ENCODE measurements at regions not wholly inside any gene's neighbourhood (a gene's known extent, or its start where the extent isn't known, plus 50 kb on each side); places are given as distances from the start of the nearest gene placed in this dataset.

DNA sequence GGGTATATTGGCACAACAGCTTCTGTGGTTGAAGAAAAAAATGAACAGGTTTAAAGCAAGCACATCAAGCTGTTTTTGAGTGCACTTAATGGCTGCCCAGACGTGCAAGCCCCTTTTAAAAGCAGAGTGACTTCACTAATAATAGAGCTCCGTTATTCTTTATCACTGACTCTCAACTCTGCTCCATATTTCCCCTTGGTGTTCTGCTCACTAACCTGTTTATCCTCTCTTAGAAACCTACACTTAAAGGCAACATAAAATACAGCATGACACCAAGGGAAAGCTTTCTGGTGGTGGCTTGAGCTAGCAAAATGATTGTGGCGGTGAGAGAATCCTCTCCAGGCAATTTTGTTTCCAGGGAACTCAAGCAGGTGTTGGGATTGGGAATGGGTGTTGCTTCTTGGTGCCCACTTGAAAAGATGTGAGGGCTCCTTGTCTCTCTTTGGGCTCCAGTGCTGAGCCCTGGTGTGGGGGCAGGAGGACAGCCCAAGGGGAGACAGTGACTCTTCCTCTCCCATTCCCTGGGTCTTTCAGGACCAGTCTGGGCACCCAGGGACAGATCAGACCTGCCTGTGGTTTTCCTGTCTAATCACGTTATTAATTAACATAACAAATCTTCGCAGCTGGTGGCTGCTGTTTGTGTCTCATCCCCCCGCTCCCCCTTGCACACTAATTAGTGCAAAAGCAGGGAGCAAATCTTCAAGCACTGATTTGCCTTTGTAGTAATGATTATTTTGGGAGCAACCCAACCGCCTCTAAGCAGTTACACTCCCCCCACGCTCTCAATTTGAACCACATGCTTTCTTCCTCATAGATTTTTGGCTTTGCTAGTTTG lies 289.4 kb upstream of the CXCR4 start:
- intact Hi-C loops (cut with micrococcal nuclease) = no loop called here
- H4K20me1 ChIP-seq (ENCODE audit: insufficient read depth, low read length) = no peaks in the 10 kb centered on the region
- peak overlapping the region; percentile 3 for H2AFZ ChIP-seq (ENCODE audit: insufficient read depth, low read depth, low read length, poor library complexity, severe bottlenecking)
- no peaks in the 10 kb centered on the region for H3K4me1 Mint-ChIP-seq
- H3K27ac Mint-ChIP-seq = no peak overlapping the region
- no peaks in the 10 kb centered on the region for H3K36me3 Mint-ChIP-seq
- H3K27me3 ChIP-seq (ENCODE audit: control insufficient read depth in 2 of 2, insufficient read depth in 2 of 2, low read length in 2 of 2) = peaks cover 2 to 10% of the 10 kb centered on the region in 2 donors
- no peaks in the 10 kb centered on the region for H3K36me3 ChIP-seq (replicated peaks in 1 of 2; ENCODE audit: control insufficient read depth in 1 of 2, insufficient read depth in 2 of 2, low read length in 2 of 2)
- no peak overlapping the region for H3K27ac ChIP-seq (ENCODE audit: low read depth in 1 of 2, low read length in 2 of 2)
- no peak for DNase-seq
- peaks cover 14 to 20% (median 15%) of the 10 kb centered on the region in 3 donors for H3K27me3 Mint-ChIP-seq (ENCODE audit: low read depth in 3 of 3)
- H3K9me3 ChIP-seq (replicated peaks in 1 of 2; ENCODE audit: control insufficient read depth in 1 of 2, insufficient read depth in 1 of 2, low read length in 2 of 2) = no peaks in the 10 kb centered on the region
- no peak overlapping the region for H3K4me2 ChIP-seq (replicated peaks; ENCODE audit: extremely low read depth, low read length, poor library complexity, severe bottlenecking)
- WGBS (ENCODE audit: insufficient coverage) = 69% methylated on average over 5 of the region's 8 CpGs
- H3K9ac ChIP-seq (ENCODE audit: insufficient read depth, low read length, poor library complexity, severe bottlenecking) = no peak overlapping the region
- TF ChIP-seq, protein P1, sequence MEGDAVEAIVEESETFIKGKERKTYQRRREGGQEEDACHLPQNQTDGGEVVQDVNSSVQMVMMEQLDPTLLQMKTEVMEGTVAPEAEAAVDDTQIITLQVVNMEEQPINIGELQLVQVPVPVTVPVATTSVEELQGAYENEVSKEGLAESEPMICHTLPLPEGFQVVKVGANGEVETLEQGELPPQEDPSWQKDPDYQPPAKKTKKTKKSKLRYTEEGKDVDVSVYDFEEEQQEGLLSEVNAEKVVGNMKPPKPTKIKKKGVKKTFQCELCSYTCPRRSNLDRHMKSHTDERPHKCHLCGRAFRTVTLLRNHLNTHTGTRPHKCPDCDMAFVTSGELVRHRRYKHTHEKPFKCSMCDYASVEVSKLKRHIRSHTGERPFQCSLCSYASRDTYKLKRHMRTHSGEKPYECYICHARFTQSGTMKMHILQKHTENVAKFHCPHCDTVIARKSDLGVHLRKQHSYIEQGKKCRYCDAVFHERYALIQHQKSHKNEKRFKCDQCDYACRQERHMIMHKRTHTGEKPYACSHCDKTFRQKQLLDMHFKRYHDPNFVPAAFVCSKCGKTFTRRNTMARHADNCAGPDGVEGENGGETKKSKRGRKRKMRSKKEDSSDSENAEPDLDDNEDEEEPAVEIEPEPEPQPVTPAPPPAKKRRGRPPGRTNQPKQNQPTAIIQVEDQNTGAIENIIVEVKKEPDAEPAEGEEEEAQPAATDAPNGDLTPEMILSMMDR (IDR thresholded peaks at IDR 0.05) = no peak
- H3K4me3 Mint-ChIP-seq = no peak overlapping the region
- no peaks in the 10 kb centered on the region for H3K4me1 ChIP-seq (ENCODE audit: control insufficient read depth in 1 of 2, insufficient read depth in 2 of 2, low read length in 2 of 2)
- H3K4me3 ChIP-seq (replicated peaks in 1 of 3; ENCODE audit: low read depth in 2 of 3, low read length in 3 of 3) = no peak overlapping the region
- H3K79me2 ChIP-seq (ENCODE audit: insufficient read depth, low read length) = no peaks in the 10 kb centered on the region
- peaks cover 0 to 4% (median 0%) of the 10 kb centered on the region in 7 donors for H3K9me3 Mint-ChIP-seq

DNA sequence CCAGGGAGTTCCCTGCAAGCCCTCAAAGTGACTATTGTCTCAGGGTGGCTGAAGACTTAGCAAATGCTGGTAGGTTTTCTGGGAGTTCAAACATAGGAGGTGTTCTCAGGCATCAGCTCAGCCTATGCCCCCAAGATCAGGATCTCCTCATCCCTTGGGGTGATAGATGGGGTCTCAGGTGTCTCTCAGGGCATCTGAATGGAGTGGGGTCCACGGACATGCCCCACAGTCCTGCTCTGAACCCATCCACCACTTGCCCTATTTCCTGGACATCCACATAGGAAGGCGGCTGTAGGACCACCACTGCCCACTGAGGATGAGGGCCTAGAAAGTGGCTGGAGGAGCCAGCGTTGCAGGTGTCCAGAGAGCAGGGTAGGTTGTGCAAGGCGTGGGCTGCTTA lies 287.0 kb upstream of the CXCR4 start:
- H3K9me3 Mint-ChIP-seq = peaks cover 0 to 4% (median 0%) of the 10 kb centered on the region in 7 donors
- Histone ChIP-seq H2AFZ (ENCODE audit: insufficient read depth, low read depth, low read length, poor library complexity, severe bottlenecking) (no peak overlapping the region), H3K79me2 (ENCODE audit: insufficient read depth, low read length) (no peaks in the 10 kb centered on the region), H3K9ac (ENCODE audit: insufficient read depth, low read length, poor library complexity, severe bottlenecking) (no peak overlapping the region), H3K27ac (ENCODE audit: low read depth in 1 of 2, low read length in 2 of 2) (no peak overlapping the region), H3K4me1 (ENCODE audit: control insufficient read depth in 1 of 2, insufficient read depth in 2 of 2, low read length in 2 of 2) (no peaks in the 10 kb centered on the region), H3K4me3 (replicated peaks in 1 of 3; ENCODE audit: low read depth in 2 of 3, low read length in 3 of 3) (no peak overlapping the region), H3K4me2 (replicated peaks; ENCODE audit: extremely low read depth, low read length, poor library complexity, severe bottlenecking) (no peak overlapping the region), H3K36me3 (replicated peaks in 1 of 2; ENCODE audit: control insufficient read depth in 1 of 2, insufficient read depth in 2 of 2, low read length in 2 of 2) (no peaks in the 10 kb centered on the region), H3K9me3 (replicated peaks in 1 of 2; ENCODE audit: control insufficient read depth in 1 of 2, insufficient read depth in 1 of 2, low read length in 2 of 2) (no peaks in the 10 kb centered on the region), H4K20me1 (ENCODE audit: insufficient read depth, low read length) (no peaks in the 10 kb centered on the region), H3K27me3 (ENCODE audit: control insufficient read depth in 2 of 2, insufficient read depth in 2 of 2, low read length in 2 of 2) (peaks cover 6 to 10% of the 10 kb centered on the region in 2 donors)
- no peak for DNase-seq
- TF ChIP-seq, protein P1 (IDR thresholded peaks at IDR 0.05) = no peak
- peaks cover 20 to 22% (median 20%) of the 10 kb centered on the region in 3 donors for H3K27me3 Mint-ChIP-seq (ENCODE audit: low read depth in 3 of 3)
- peaks cover 1% of the 10 kb centered on the region for H3K4me1 Mint-ChIP-seq
- H3K27ac Mint-ChIP-seq = no peak overlapping the region
- no peaks in the 10 kb centered on the region for H3K36me3 Mint-ChIP-seq
- intact Hi-C loops (cut with micrococcal nuclease) = no loop called here
- WGBS (ENCODE audit: insufficient coverage) = 93% methylated on average over 2 of the region's 4 CpGs
- H3K4me3 Mint-ChIP-seq = no peak overlapping the region
